HG02943 (cell line): ENCODE measurements at regions not wholly inside any gene's neighbourhood (a gene's known extent, or its start where the extent isn't known, plus 50 kb on each side); places are given as distances from the start of the nearest gene placed in this dataset.
"Not testable (repeated sequence)": the region's sequence is repeated elsewhere in the genome, so short reads cannot be mapped to it uniquely, and the experiment has no call there.

Experiments
- ATAC-seq: cut with Tn5 transposase; IDR thresholded peaks from one replicate; pipeline ENCODE4 v1.9.1; 2021; ENCODE audit warnings: mild to moderate bottlenecking, low read depth, moderate library complexity; ENCODE audit not compliant: unreplicated experiment

DNA sequence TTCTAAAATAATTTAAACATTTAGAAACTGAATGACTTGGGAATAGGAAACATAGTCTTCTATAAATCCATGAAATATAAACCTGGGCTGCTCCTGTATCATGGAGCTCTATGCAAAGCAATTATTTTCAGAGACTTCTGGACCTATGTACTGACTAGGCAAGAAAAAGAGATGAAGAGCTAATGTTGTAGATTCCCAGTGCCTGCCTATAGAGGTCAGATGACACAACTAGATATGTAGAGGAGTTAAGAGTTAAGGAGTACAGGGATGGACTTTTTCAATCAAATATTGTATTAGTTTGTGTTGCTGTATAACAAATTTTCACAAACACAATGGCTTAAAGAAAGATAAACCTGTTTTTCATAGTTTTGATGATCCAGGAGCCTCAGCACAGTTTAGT is 1434.5 kb downstream of the KCNT2 start:
- ATAC-seq, result no peak

DNA sequence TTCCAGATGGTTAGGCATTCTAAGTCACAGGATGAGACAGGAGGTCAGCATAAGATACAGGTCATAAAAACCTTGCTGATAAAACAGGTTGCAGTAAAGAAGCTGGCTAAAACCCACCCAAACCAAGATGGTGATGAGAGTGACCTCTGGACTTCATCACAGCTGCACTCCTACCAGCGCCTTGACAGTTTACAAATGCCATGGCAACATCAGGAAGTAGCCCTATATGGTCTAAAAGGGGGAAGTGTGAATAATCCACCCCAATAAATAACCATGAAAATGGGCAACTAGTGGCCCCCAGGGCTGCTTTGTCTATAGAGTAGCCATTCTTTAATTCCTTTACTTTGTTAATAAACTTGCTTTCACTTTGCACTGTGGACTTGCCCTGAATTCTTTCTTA is 1448.4 kb downstream of the KCNT2 start:
- ATAC-seq, result not testable (repeated sequence)

DNA sequence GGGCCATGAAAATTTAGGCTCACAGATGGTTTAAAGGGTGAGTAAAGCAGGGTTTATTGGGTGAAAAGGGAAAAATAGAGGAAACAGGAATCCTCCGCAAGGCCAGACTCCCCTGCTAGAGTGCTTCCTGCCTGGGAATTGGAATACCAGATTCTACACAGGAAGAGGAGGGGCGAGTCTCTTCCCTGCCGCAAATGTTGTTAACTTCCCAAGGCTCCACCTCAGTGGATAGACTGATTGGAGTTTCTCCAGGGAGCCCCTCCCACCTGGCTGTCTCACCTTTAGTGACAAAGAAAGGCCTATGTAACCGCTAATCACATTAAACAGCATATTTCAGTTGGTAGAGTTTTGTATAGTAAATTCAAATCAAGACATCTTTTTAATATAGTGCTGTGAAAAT is 1450.1 kb downstream of the KCNT2 start:
- ATAC-seq, result no peak

DNA sequence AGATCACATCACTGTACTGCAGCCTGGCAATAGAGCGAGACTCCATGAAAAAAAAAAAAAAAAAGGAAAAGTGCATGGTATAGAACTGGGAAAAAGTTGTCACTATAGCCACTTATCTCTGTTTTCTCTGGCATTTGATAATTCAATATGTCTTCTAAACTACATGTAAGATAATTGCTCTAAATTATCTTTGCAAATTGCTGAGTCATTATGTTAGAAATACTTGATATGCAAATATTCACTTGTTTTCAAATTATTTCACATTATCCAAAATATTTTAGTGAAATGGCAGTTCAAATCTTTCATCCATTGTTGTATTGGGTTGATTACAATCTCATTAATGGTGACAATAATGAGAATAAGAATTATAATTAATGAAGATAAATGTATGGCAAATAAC is 1455.1 kb downstream of the KCNT2 start:
- no peak for ATAC-seq

DNA sequence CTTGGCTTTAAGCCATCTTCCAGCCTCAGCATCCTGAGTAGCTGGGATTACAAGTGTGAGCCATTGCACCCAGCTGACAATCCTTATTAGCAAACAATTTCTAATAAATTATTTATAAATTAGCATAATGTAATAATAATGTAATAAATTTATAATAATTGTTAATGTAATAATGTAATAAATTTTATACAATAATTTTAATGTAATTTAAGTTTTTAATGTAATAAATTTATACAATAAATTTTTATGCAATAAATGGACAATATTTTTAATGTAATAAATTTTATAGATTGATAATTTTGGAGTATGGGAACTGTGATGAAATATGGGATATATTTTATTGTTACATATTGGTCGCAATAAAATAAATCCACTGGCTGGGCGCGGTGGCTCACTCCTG is 1457.5 kb downstream of the KCNT2 start:
- no peak for ATAC-seq

DNA sequence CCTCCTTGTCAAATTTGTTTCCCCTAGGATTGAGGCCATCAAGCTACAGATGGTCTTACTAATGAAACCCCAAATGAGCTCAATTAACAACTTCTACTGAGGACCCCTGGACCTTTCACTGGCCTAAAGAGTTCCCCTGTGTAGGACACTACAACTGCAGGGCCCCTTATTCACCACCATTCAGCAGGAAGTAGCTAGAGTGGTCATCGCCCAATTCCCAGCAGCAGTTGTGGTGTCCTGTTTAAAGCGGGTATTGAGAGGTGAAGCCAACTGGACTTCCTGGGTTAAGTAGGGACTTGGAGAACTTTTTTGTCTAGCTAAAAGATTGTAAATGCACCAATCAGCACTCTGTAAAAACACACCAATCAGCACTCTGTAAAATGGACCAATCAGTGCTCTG is 1466.9 kb downstream of the KCNT2 start:
- no peak for ATAC-seq

DNA sequence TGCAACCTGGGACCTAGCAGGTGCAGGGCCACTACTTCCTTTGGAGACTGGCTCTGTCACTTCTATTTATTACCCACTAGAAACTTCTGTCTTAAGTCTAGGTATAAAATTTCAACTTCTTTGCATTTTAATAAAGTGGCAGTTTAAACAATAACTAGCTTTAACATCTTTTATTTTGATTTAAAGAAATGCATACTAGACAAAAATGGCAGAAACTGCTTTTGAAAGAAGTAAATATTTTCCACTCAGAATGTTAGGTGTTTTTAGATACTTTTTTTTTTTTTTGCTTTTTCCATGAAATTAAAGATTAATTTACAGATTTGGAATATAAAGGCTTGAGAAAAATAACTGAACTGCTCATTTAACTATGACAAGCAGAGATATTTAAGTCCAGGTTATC is 1477.6 kb downstream of the KCNT2 start:
- ATAC-seq, result no peak

DNA sequence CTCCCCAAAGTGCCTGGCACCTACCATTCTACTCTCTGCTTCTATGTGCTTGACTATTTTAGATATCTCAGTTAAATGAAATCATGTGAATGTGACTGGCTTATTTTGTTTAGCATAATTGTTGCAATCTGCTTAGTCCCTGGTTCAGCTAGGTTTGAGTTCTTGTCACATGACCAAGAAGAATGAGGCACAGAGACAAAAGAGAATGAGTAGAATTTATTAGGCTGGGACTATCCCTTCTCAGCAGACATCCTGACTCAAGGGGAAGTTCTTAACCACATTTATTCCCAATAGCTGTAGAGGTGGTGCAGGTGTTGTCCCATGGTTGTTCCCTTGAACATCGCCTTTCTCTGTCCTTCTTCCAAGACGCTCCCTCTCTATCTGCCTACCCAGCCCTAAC is 1485.7 kb downstream of the KCNT2 start:
- no peak for ATAC-seq

DNA sequence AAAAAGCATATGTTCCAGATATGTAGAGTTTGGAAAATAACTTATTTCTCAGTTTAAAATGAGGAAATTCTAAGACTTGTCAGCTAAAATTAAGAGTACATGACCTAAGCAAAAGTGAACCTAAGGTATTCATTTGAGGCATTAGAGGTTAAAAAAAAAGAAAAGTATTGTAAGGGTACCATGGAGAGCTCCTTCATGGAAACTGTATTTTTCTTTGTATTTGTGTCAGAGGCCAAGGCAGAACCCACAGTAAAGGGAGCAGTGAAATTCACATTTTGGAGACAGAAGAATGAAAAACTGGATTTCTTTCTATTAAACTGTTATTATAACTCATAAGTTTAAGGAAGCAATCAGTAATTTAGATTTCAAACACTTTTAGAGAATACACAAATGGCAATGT is 1494.8 kb downstream of the KCNT2 start:
- ATAC-seq, result no peak

DNA sequence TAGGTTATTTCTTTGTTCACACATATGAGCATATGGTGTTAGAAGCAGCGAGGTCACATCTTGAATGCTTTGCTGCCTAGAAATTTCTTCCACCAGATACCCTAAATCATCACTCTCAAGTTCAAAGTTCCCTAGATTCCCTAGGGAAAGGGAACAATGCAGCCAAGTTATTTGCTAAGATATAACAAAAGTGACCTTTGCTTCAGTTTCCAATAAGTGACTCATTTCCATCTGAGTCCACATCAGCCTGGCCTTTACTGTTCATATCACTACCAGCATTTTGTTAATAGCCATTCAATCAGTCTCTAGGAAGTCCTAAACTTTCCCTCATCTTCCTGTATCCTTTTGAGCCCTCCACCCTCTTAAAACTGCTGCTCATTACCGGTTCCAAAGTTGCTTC is 1502.5 kb downstream of the KCNT2 start:
- ATAC-seq, result no peak

DNA sequence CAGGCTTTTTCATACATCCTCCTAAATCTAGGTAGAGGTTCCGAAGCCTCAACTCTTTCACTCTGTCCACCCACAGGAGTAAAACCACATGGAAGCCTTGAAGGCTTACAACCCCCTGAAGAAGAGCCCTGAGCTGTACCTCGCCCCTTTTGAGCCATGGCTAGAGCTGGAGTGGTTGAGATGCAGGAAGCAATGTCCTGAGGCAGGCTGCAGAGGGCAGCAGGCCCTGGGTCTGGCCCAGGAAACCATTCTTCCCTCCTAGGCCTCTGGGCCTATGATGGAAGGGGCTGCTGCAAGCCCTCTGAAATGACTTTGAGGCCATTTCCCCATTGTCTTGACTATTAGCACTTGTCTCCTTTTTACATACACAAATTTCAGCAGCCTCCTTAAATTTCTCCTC is 1503.0 kb downstream of the KCNT2 start:
- no peak for ATAC-seq

DNA sequence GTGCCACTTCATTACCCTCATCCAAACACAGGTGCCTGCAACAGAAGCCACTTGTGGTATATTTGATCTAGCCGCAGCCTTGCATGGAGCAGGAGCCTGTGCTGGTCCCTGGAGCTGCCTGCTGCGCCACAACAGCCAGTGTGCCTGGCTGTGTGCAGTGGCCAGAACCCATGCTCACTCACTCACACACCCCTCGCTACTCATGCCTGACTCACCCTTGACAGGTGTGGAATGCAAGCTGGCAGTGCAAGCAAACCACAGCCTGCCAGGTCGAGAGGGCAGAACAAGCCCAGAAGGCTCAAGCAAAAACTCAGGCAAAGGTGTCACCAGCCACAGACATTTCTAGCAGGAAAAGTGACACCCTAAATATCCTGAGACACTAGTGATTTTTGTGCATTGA is 1510.9 kb downstream of the KCNT2 start:
- no peak for ATAC-seq

DNA sequence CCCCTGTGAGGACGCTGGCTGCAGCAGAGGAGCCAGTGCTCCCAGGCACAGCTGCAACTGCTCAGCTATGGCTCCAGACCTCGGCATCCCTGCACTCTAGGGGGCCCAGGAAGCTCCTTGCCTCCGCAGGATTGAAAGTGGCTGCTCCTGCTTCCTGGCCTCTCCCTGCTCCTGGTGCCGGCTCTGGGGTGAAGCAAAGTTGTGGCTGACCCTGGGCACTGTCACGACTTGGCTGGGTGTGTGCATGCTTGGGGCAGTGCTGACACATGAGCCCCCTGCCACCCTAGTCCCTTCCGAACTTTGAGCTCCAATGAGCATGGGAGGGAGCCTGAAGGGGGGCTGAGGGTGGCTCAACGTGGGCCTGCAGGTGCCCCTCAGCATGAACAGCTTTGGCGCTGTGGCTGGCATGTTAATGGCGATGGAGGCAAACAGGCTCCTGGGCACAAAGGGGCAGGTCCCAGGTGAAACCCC is 1512.2 kb downstream of the KCNT2 start:
- no peak for ATAC-seq

DNA sequence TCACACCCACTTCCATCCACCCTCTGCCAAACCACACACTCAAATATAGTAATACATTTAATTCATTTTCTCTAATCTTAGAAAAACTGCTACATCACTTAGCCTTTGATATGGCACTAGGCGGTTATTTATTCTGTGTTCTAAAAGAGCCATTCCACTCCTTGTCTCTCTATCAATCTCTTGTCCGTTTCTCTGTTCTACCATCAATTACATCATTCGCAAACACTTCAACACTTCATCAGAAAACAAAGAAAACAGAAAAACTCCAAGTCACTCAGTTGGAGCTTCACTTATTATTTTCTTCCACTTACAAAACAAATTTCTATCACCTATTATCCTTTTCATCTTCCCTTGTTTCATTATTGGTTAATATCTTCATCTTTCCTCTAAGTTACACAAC is 1523.0 kb downstream of the KCNT2 start:
- no peak for ATAC-seq

DNA sequence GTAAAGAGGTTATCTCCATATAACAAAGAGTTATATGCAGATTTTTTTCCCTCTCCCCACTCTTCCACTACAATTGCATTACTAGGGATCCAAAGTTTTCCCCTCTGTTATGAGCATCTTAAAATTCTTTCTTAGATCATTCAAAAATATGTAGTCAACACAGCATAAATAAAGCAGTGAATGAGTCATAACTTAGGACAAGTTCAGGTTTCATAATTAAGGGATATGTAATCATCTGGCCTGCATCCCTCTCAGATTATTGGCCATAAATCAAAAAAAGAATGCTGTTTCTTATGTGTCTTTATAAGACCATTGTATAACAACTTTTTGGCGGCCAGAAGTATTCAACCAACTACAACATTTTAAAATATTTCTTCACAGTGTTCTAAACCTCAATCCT is 1526.1 kb downstream of the KCNT2 start:
- ATAC-seq, result no peak

DNA sequence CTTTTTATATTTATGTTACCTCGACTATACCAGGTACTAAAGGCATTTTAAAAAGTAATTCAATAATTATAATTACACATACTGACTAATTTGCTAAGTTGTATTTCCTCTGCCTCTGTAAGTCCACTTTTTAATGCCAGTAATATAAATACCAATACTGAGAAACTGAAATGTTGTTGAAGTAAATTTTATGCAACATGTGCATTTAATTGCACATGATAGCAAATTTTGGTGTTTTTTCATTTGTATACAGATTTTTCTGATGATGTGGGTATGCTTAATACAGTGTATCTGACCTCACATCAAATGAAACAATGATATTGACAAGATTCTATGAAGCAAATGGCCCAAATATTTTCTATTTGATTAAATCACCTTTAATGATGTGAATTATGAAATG is 1531.6 kb downstream of the KCNT2 start:
- ATAC-seq, result no peak

DNA sequence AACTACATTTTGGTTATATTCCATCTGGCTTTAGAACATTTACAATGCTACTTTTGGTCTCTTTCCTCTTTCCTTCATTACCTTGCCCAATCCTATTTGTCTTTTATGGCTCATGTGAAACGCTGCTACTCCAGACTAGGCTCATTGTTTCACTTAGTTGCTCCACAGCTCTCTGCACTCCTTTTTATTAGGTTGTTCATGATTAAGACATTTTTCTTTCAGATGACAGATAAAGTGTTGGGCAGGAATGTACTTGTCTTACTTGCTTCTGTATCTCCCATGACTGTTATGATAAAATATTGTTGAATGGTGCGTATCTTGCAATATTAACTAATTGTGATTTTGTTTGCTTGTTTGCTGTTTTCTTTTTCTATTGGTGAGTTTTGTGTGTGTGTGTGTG is 1532.3 kb downstream of the KCNT2 start:
- ATAC-seq, result no peak

DNA sequence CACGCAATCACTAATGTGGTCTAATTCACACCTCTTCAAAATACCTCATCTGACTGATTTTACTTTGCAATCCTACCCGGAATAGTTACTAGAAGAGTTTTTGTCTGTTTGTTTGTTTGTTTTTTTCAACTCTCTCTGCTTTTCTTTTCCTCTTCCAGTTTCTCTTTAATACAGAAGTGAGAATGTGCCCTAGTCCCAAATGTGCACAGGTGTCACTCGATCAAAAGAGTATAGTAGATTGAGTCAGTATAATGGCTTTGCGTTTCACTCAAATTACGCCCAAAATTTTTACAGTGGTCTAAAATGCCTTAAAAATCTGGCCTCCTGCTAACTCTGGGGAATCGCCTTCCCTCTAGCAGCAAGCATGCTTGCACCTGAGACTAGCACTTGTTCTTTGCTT is 1536.8 kb downstream of the KCNT2 start:
- ATAC-seq, result no peak

DNA sequence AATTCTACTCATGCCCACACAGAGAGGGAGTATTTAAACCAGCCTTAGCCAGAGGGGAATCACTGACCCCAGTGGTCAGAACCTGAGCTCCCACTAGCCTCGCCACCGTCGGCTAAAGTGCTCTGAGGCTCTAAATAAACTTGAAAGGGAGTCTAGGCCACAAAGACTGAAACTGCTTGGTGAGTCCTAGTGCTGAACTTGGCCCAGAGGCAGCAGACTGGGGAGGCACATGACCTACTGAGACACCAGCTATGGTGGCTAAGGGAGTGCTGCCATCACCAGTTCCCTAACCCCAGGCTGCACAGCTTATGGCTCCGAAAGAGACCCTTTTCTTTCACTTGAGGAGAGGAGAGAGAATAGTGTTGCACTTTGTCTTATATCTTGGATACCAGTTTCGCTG is 1542.8 kb downstream of the KCNT2 start:
- ATAC-seq, result no peak

DNA sequence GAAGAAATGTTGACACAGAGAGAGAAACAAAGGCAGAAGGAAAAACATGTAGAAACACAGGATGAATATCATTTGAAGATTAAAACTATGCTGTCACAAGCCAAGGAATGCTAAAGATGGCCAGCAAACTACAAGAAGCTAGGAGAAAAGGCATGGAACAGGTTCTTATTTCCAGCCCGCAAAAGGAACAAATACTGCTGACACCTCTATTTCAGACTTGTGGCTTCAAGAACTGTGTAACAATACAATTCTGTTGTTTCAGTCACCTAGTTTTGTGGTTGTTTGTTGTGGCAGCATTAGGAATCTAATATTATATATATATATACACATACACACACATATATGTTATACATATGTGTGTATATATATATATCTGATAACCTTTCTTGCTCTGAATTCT is 1543.9 kb downstream of the KCNT2 start:
- no peak for ATAC-seq

DNA sequence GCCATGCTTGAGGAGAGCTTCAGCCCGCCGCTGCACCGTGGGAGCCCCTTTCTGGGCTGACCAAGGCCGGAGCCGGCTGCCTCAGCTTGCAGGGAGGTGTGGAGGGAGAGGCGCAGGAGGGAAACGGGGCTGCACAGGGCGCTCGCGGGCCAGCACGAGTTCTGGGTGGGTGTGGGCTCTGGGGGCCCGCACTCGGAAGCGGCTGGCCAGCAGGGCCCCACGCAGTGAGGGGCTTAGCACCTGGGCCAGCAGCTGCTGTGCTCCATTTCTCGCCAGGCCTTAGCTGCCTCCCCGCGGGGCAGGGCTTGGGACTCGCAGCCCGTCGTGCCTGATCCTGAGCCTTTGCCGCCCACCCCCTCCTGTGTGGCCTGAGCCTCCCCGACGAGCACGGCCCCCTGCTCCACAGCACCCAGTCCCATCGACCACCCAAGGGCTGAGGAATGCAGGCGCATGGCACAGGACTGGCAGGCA is 1554.0 kb downstream of the KCNT2 start:
- no peak for ATAC-seq

DNA sequence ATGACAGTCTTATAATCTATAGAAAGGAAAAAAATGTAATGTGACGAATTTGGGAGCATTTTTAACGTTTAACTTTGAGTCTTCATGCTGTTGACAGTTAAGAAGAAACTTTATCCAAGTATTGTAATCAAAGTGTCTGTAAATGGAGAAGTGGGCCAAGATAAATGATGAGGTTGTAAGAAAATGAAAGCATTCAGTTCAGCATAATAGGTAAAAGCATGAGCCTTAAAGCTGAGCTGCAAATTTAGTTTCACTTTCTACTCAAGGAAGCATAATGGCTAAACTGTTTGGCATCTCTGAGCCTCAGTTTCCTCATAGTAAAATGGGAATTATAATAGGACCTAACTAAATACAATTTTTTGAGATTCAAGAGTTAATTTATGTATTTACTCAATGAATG is 1554.8 kb downstream of the KCNT2 start:
- ATAC-seq, result no peak

DNA sequence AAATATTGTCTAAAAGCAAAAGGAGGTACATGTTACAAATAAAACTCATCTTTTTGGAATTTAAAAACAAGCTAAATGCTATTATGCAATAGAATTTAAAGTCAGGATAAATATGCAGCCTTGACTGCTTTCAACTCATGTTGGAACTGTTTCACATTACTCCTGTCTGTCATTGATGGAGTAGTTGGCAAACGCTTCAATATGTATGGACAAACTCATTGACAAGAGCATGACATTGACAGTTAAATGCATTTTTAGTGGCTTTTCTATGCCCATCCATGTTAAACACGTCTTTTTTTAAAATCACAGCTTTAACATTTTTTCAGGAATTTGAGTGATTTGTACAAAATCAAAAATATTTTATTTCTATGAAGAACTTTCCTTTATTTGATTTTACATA is 1560.5 kb downstream of the KCNT2 start:
- ATAC-seq, result no peak
